Thyroid gland (tissue), 4 donors: ENCODE measurements at regions not wholly inside any gene's neighbourhood (a gene's known extent, or its start where the extent isn't known, plus 50 kb on each side); places are given as distances from the start of the nearest gene placed in this dataset.

Source experiments
- CTCF ChIP-seq, 6 experiments: fragments of 200-600 bp in 3 of 6; fragments of 450-650 bp in 3 of 6; sonication (generic) in 3 of 6; IDR thresholded peaks; one replicate each; pipeline ENCODE4 v1.5.1; 2016 to 2019; ENCODE audit warnings: antibody characterized with exemption in 6 of 6, mild to moderate bottlenecking in 2 of 6, inconsistent platforms in 1 of 6, moderate library complexity in 1 of 6
- POLR2A ChIP-seq, 2 donors: fragments of 450-650 bp; IDR thresholded peaks; one replicate each; pipeline ENCODE4 v1.6.1; 2017; ENCODE audit warnings: antibody characterized with exemption in 2 of 2, mild to moderate bottlenecking in 2 of 2, moderate library complexity in 1 of 2

- TF ChIP-seq CTCF (IDR thresholded peaks at IDR 0.05) (no peak), POLR2A (IDR thresholded peaks at IDR 0.05) (no peak)
Observed at GRCh38 chr3:102017784-102018183, 168.5 kb downstream of the NFKBIZ start.
